ENCODE measurements at regions not wholly inside any gene's neighbourhood (a gene's known extent, or its start where the extent isn't known, plus 50 kb on each side); places are given as distances from the start of the nearest gene placed in this dataset.

GRCh38 chr16:47976636-47977210 lies 179.1 kb downstream of the ABCC12 start:
- WGBS (ENCODE audit: low lambda C conversion rate), result 32% methylated on average over 12 of the region's 12 CpGs
- no peak for DNase-seq (ENCODE audit: low spot score)
- Histone ChIP-seq H3K9ac (ENCODE audit: insufficient read depth, low read depth, low read length) (no peak overlapping the region), H3K27ac (ENCODE audit: extremely low read length, insufficient read depth, low read length) (no peak overlapping the region), H3K36me3 (replicated peaks in 1 of 2; ENCODE audit: control insufficient read depth in 1 of 2, insufficient read depth in 2 of 2, low read length in 2 of 2) (no peaks in the 10 kb centered on the region), H2AFZ (ENCODE audit: low read length) (no peak overlapping the region), H3K4me3 (replicated peaks in 1 of 3; ENCODE audit: insufficient read depth in 1 of 3, low read depth in 2 of 3, low read length in 3 of 3) (no peak overlapping the region), H3K4me2 (ENCODE audit: low read depth, low read length) (no peak overlapping the region), H3K27me3 (ENCODE audit: control insufficient read depth in 1 of 2, insufficient read depth in 2 of 2, low read length in 2 of 2) (peaks cover 0 to 6% of the 10 kb centered on the region in 2 experiments; a peak in 1 of 5 replicates), H3K79me2 (ENCODE audit: insufficient read depth, low read length) (no peaks in the 10 kb centered on the region), H3K4me1 (ENCODE audit: insufficient read depth, low read length) (peaks cover 18% of the 10 kb centered on the region), H3K9me3 (ENCODE audit: low read length) (no peaks in the 10 kb centered on the region), H4K20me1 (ENCODE audit: insufficient read depth, low read length) (no peaks in the 10 kb centered on the region)
- in situ Hi-C loops (cut with HindIII; ENCODE audit: extremely low pct_ligation_motif_present, low pct_unique_long_range_greater_than_20kb) (no loop called here), intact Hi-C loops (cut with micrococcal nuclease; ENCODE audit: unreplicated experiment) (no loop called here)
- BruUV-seq (replicated peaks), result no TSS peak
- POLR2A ChIA-PET, result no interaction called here
- CTCF ChIA-PET (ENCODE audit: low intra/inter-chr PET ratio, low total read pairs), result no interaction called here
- no peak for FAIRE-seq
- TF ChIP-seq POLR2AphosphoS5 (IDR thresholded peaks at IDR 0.05; ENCODE audit: low read depth, low read length), result no peak
- TF ChIP-seq ZNF230 (CRISPR knock-in tag; IDR thresholded peaks at IDR 0.05), result no peak
- TF ChIP-seq ZSCAN29 (CRISPR knock-in tag; conservative IDR thresholded peaks at IDR 0.05), result no peak
- TF ChIP-seq CTCF (CRISPR knock-in tag; IDR thresholded peaks at IDR 0.05), result no peak
- TF ChIP-seq NFE2L1 (CRISPR knock-in tag; IDR thresholded peaks at IDR 0.05; ENCODE audit: borderline replicate concordance), result no peak
- TF ChIP-seq TFDP1 (CRISPR knock-in tag; IDR thresholded peaks at IDR 0.05; ENCODE audit: borderline replicate concordance), result no peak
- no peak for TF ChIP-seq HOXA9 (CRISPR knock-in tag; IDR thresholded peaks at IDR 0.05; ENCODE audit: borderline replicate concordance)
- TF ChIP-seq ZNF883 (CRISPR knock-in tag; IDR thresholded peaks at IDR 0.05; ENCODE audit: not compliant biosample characterization), result no peak
- TF ChIP-seq DBP (CRISPR knock-in tag; IDR thresholded peaks at IDR 0.05; ENCODE audit: not compliant biosample characterization), result no peak
- TF ChIP-seq AHR (CRISPR knock-in tag; IDR thresholded peaks at IDR 0.05), result no peak
- no peak for TF ChIP-seq ZNF512 (CRISPR knock-in tag; IDR thresholded peaks at IDR 0.05)
- no peak for TF ChIP-seq PITX1 (CRISPR knock-in tag; IDR thresholded peaks at IDR 0.05)
- no peak for TF ChIP-seq MXD1 (CRISPR knock-in tag; IDR thresholded peaks at IDR 0.05)
- TF ChIP-seq ZFY (CRISPR knock-in tag; IDR thresholded peaks at IDR 0.05), result no peak
- TF ChIP-seq TIGD3 (CRISPR knock-in tag; IDR thresholded peaks at IDR 0.05; ENCODE audit: borderline replicate concordance), result no peak
- no peak for ATAC-seq
